ENCODE measurements at regions not wholly inside any gene's neighbourhood (a gene's known extent, or its start where the extent isn't known, plus 50 kb on each side); places are given as distances from the start of the nearest gene placed in this dataset.

DNA sequence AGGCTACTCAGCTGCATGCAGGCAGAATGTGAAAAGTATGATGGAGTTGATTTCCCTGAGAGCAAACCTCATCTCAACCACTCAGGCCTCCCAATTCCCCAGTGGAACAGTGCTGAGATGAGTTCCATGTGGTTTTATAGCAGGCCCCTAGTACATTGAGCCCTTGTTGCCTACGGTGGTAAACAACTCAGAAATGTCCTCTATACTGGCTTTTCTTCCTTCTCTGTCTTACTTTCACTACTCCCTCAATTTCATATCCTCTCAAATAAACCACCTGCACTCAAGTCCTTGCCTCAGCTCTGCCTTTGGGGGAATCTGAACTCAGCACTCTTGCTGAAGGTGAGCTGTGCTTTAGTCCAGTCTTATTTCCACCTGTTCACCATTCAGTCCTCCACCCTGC lies 399.9 kb downstream of the PDCD6IP start:
- no peaks in the 10 kb centered on the region for H3K9me3 ChIP-seq
- no peaks in the 10 kb centered on the region for H3K4me1 ChIP-seq
- TF ChIP-seq EP300 (IDR thresholded peaks at IDR 0.05) (no peak), POLR2A (IDR thresholded peaks at IDR 0.05) (no peak)
- TF ChIP-seq, protein P1, sequence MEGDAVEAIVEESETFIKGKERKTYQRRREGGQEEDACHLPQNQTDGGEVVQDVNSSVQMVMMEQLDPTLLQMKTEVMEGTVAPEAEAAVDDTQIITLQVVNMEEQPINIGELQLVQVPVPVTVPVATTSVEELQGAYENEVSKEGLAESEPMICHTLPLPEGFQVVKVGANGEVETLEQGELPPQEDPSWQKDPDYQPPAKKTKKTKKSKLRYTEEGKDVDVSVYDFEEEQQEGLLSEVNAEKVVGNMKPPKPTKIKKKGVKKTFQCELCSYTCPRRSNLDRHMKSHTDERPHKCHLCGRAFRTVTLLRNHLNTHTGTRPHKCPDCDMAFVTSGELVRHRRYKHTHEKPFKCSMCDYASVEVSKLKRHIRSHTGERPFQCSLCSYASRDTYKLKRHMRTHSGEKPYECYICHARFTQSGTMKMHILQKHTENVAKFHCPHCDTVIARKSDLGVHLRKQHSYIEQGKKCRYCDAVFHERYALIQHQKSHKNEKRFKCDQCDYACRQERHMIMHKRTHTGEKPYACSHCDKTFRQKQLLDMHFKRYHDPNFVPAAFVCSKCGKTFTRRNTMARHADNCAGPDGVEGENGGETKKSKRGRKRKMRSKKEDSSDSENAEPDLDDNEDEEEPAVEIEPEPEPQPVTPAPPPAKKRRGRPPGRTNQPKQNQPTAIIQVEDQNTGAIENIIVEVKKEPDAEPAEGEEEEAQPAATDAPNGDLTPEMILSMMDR (IDR thresholded peaks at IDR 0.05): no peak
- H3K27ac ChIP-seq: no peak overlapping the region
- H3K27me3 ChIP-seq: no peaks in the 10 kb centered on the region
- no peak overlapping the region for H3K4me3 ChIP-seq
- DNase-seq (ENCODE audit: low spot score in 2 of 2): no peak
- 62 to 80% methylated on average over 1 of the region's 1 CpG for WGBS, 2 donors
- no peaks in the 10 kb centered on the region for H3K36me3 ChIP-seq

DNA sequence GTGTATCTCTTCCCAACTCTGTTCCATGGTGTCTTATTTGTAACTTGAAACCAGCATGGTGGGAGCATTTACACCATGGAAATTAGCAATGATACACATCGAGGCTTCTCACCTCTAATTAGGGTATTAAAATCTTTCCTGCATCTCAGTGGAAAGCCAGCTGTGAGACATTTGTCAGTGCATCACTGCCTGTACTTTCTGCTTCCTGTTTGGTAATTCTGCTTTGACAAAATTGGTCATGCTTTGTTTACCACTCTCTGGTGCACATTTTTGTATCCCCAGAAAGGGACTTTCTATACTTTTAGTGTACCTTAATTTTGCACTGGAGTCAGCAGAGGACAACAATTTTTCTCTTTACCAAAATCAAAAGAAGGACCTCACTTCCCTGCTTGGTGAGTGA lies 402.1 kb downstream of the PDCD6IP start:
- 38 to 47% methylated on average over 1 of the region's 1 CpG for WGBS, 2 donors
- no peaks in the 10 kb centered on the region for H3K36me3 ChIP-seq
- no peak overlapping the region for H3K4me3 ChIP-seq
- no peaks in the 10 kb centered on the region for H3K27me3 ChIP-seq
- H3K9me3 ChIP-seq: no peaks in the 10 kb centered on the region
- H3K4me1 ChIP-seq: no peaks in the 10 kb centered on the region
- no peak overlapping the region for H3K27ac ChIP-seq
- no peak for DNase-seq (ENCODE audit: low spot score in 2 of 2)
- TF ChIP-seq EP300 (IDR thresholded peaks at IDR 0.05): no peak
- TF ChIP-seq, protein P1 (IDR thresholded peaks at IDR 0.05): no peak

DNA sequence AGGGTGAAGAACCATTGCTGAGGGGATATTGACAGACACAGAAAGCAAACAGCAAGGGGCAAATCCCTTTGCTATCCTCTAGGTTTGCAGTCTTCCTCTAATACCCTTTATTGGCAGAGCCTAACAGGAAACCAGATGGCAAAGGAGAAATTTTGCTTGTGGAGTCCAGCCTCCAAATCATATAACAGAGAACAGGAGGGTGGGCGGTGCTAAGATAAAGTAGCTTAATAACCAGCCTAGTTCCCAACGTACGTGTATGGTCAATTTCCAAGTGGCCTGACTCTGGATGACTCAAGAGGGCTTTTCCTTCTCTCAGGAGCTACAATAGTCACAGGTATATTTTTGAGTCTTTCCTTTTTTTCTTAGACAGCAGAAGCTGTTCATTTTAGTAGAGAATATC lies 404.5 kb downstream of the PDCD6IP start:
- Histone ChIP-seq H3K9me3 (no peaks in the 10 kb centered on the region), H3K4me1 (no peaks in the 10 kb centered on the region), H3K27ac (no peak overlapping the region), H3K27me3 (no peaks in the 10 kb centered on the region), H3K4me3 (no peak overlapping the region), H3K36me3 (no peaks in the 10 kb centered on the region)
- no peak for TF ChIP-seq POLR2A (IDR thresholded peaks at IDR 0.05)
- no peak for TF ChIP-seq EP300 (IDR thresholded peaks at IDR 0.05)
- 78 to 81% methylated on average over 3 of the region's 3 CpGs for WGBS, 2 donors
- DNase-seq (ENCODE audit: low spot score in 2 of 2): no peak

DNA sequence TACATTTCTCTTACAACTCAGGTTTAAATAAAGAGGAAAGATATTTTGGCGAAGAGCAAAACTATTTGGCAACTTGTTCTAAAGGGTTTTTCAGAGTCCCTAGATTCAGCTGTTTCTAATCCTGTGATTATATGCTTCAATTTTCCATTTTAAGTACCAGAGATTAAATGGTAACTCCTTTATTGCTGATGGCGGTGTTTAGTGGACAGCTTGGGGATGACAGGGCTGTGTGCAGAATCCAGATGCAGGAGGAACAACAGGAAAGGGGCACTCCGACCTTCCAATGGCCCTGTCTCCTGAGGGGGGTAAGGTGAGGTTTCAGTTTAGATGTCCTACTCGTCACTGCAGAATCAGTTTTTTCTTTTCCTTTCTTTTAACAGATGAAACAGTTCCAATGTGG lies 405.0 kb downstream of the PDCD6IP start:
- Histone ChIP-seq H3K27me3 (no peaks in the 10 kb centered on the region), H3K4me3 (no peak overlapping the region), H3K27ac (no peak overlapping the region), H3K36me3 (no peaks in the 10 kb centered on the region), H3K4me1 (no peaks in the 10 kb centered on the region), H3K9me3 (no peaks in the 10 kb centered on the region)
- WGBS, 2 donors: 61 to 62% methylated on average over 4 of the region's 4 CpGs
- TF ChIP-seq EP300 (IDR thresholded peaks at IDR 0.05) (no peak), POLR2A (IDR thresholded peaks at IDR 0.05) (no peak)
- no peak for DNase-seq (ENCODE audit: low spot score in 2 of 2)

DNA sequence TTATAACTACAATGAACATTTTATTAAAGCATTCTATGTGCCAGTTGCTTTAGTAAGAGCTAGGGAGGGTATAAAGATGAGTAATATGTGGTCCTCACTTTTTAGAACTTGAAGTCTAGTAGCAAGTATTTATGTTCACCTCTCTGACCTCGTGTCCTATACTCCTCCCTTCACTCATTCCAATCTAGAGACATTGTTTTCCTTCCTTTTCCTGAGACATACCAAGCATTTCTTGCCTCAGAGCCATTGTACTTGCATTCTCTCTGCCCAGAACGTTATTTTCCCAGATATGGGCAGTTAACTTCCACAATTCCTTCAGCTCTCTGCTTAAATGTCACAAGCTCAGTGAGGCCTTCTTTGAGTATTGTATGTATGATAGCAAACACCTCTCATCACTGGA lies 408.6 kb downstream of the PDCD6IP start:
- Histone ChIP-seq H3K4me3 (no peak overlapping the region), H3K36me3 (no peaks in the 10 kb centered on the region), H3K4me1 (peaks cover 0 to under 1% (median 0%) of the 10 kb centered on the region in 4 donors), H3K27me3 (no peaks in the 10 kb centered on the region), H3K27ac (no peak overlapping the region), H3K9me3 (no peaks in the 10 kb centered on the region)
- 23 to 27% methylated on average over 2 of the region's 2 CpGs for WGBS, 2 donors
- no peak for TF ChIP-seq EP300 (IDR thresholded peaks at IDR 0.05)
- TF ChIP-seq, protein P1 (IDR thresholded peaks at IDR 0.05): no peak
- no peak for TF ChIP-seq POLR2A (IDR thresholded peaks at IDR 0.05)
- DNase-seq (ENCODE audit: low spot score in 2 of 2): no peak

DNA sequence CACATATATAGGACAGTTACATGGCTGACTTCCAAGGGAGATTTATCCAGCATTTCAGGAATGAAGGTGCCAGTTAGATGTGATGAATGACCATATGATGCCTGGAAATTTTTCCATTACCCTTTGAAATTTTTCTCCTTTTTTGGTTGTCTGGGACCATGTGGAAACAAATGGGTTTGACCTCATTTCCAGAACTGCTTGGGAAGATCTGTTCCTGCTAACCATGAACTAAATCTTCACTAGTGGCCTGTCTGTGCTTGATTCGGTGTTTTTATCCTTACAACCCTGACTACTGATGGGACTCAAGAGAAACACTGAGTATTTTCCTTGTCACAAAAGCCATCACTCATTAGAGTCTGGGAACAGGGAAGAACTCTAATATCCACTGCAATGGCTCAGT lies 409.4 kb downstream of the PDCD6IP start:
- Histone ChIP-seq H3K27me3 (no peaks in the 10 kb centered on the region), H3K4me3 (no peak overlapping the region), H3K4me1 (peaks cover 0 to 8% (median 0%) of the 10 kb centered on the region in 4 donors), H3K36me3 (no peaks in the 10 kb centered on the region), H3K9me3 (no peaks in the 10 kb centered on the region), H3K27ac (no peak overlapping the region)
- TF ChIP-seq, protein P1 (IDR thresholded peaks at IDR 0.05): no peak
- TF ChIP-seq POLR2A (IDR thresholded peaks at IDR 0.05) (no peak), EP300 (IDR thresholded peaks at IDR 0.05) (no peak)
- no peak for DNase-seq (ENCODE audit: low spot score in 2 of 2)
- 55 to 74% methylated on average over 1 of the region's 1 CpG for WGBS, 2 donors

Measured in tibial nerve (tissue), 4 donors.